ENCODE measurements at regions not wholly inside any gene's neighbourhood (a gene's known extent, or its start where the extent isn't known, plus 50 kb on each side); places are given as distances from the start of the nearest gene placed in this dataset.

GRCh38 chr5:24177821-24178220 is 467.0 kb downstream of the CDH10 start:
- no peak overlapping the region for H3K4me3 ChIP-seq (ENCODE audit: low read depth, low read length)
- TF ChIP-seq CTCF (conservative IDR thresholded peaks at IDR 0.05; ENCODE audit: low read depth, low read length) = no peak
- DNase-seq (ENCODE audit: low read depth) = no peak

- no peak overlapping the region for H3K4me3 ChIP-seq (ENCODE audit: low read depth, low read length)
- DNase-seq (ENCODE audit: low read depth) = no peak
- no peak for TF ChIP-seq CTCF (conservative IDR thresholded peaks at IDR 0.05; ENCODE audit: low read depth, low read length)
Measured at GRCh38 chr5:24183981-24184380, 460.8 kb downstream of the CDH10 start.

DNA sequence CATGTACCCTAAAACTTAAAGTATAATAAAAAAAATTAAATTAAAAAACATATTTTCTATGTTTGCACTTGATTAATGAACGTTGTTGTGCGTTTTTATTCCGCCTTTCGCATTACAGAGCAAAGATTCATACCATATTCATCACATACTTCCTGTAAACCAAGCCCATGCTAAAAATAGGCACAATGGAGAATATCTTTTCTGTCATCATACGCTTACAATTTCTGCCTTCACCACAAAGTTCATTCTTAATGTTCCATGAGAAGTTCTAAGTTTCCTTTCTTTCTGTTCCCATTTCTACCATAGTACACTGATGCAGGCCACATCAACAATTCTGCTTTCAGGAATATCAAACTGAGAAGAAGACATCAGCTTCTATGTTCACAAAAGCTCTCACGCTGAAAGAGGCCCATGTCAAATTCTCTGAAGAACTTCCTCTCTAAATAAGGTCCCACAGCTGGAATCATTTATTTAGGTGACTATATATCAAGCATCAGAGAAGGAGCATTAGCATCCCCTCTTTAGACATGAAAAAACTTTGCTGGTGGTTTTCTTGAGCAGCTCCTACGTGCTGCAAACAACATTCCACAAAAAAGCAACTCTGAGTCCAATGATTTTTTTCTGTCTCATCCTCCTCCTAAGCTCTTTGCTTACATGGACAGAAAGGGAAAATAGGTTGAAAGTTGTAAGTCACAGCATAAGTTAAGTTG is 456.4 kb downstream of the CDH10 start:
- no peak for TF ChIP-seq CTCF (conservative IDR thresholded peaks at IDR 0.05; ENCODE audit: low read depth, low read length)
- H3K4me3 ChIP-seq (ENCODE audit: low read depth, low read length) = no peak overlapping the region
- DNase-seq (ENCODE audit: low read depth) = no peak

- TF ChIP-seq CTCF (conservative IDR thresholded peaks at IDR 0.05; ENCODE audit: low read depth, low read length) = no peak
- DNase-seq (ENCODE audit: low read depth) = no peak
- H3K4me3 ChIP-seq (ENCODE audit: low read depth, low read length) = no peak overlapping the region
Measured at GRCh38 chr5:24196789-24197188, 448.0 kb downstream of the CDH10 start.

- no peak overlapping the region for H3K4me3 ChIP-seq (ENCODE audit: low read depth, low read length)
- TF ChIP-seq CTCF (conservative IDR thresholded peaks at IDR 0.05; ENCODE audit: low read depth, low read length) = no peak
- no peak for DNase-seq (ENCODE audit: low read depth)
Measured at GRCh38 chr5:24208686-24209106, 436.1 kb downstream of the CDH10 start.

- TF ChIP-seq CTCF (conservative IDR thresholded peaks at IDR 0.05; ENCODE audit: low read depth, low read length) = no peak
- no peak overlapping the region for H3K4me3 ChIP-seq (ENCODE audit: low read depth, low read length)
- DNase-seq (ENCODE audit: low read depth) = no peak
Measured at GRCh38 chr5:24215114-24215513, 429.7 kb downstream of the CDH10 start.

DNA sequence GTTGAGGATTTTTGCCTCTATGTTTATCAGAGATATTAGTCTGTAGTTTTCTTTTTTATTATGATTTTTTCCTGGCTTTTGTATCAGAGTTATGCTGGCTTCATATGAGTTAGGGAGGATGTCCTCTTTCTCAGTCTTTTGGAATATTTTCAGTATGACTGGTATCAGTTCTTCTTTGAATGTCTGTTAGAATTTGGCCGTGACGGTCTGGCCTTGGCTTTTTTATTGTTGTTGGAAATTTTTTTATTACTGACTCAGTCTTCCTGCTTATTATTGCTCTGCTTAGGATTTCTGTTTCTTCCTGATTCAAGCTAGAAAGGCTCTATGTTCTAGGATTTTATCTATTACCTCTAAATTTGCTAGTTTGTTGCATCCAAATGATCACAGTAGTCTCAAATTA is 421.9 kb downstream of the CDH10 start:
- no peak for TF ChIP-seq CTCF (conservative IDR thresholded peaks at IDR 0.05; ENCODE audit: low read depth, low read length)
- H3K4me3 ChIP-seq (ENCODE audit: low read depth, low read length) = no peak overlapping the region
- no peak for DNase-seq (ENCODE audit: low read depth)

All from epithelial cell of proximal tubule (primary cell).